H1 (cell line): ENCODE measurements at regions not wholly inside any gene's neighbourhood (a gene's known extent, or its start where the extent isn't known, plus 50 kb on each side); places are given as distances from the start of the nearest gene placed in this dataset.

Source experiments
- CTCF ChIA-PET: fragments of 300-600 bp; sonication (Branson Sonifier 250); formaldehyde crosslinking; loops from one replicate; lab custom pipeline; 2021; ENCODE audit not compliant: partially characterized antibody; lab: Charles Lee
- POLR2A ChIA-PET: fragments of 300-600 bp; sonication (Branson Sonifier 250); formaldehyde crosslinking; loops from one replicate; lab custom pipeline; 2021; ENCODE audit warnings: inconsistent platforms; ENCODE audit not compliant: partially characterized antibody; lab: Charles Lee
- DNase-seq, 2 experiments: peaks; one replicate each; pipeline versions ENCODE4 v3.0.0 to v3.0.0-alpha.2; 2010 to 2022; ENCODE audit warnings: low spot score in 2 of 2, low read depth in 1 of 2, mixed read lengths in 1 of 2
- FAIRE-seq: peaks from 2 replicates; lab custom pipeline; 2011; peaks lifted over from hg19 to GRCh38; lab: Jason Lieb, UNC
- H2AFZ ChIP-seq: 2 replicates; pipeline ENCODE4 v1.8.1; 2012; ENCODE audit warnings: low read length, inconsistent platforms
- H2AK5ac ChIP-seq: 2 replicates; pipeline ENCODE4 v1.6.1; 2013; ENCODE audit warnings: low read depth, low read length
- H2BK120ac ChIP-seq: replicated peaks from 2 replicates; pipeline ENCODE3; 2013; ENCODE audit warnings: low read depth, low read length, inconsistent platforms
- H2BK12ac ChIP-seq: 2 replicates; pipeline ENCODE4 v1.6.1; 2013; ENCODE audit warnings: low read depth, low read length
- H2BK15ac ChIP-seq: 2 replicates; pipeline ENCODE4 v1.6.1; 2013; ENCODE audit warnings: low read length
- H2BK20ac ChIP-seq: 2 replicates; pipeline ENCODE4 v1.6.1; 2013; ENCODE audit warnings: low read length
- H2BK5ac ChIP-seq: 2 replicates; pipeline ENCODE4 v1.6.1; 2013; ENCODE audit warnings: low read depth, low read length
- H3K14ac ChIP-seq: 2 replicates; pipeline ENCODE4 v1.6.1; 2013; ENCODE audit warnings: inconsistent platforms; ENCODE audit not compliant: insufficient read length
- H3K18ac ChIP-seq: 2 replicates; pipeline ENCODE4 v1.6.1; 2013; ENCODE audit warnings: low read length; ENCODE audit errors: extremely low read depth
- H3K23ac ChIP-seq: 2 replicates; pipeline ENCODE4 v1.6.1; 2013; ENCODE audit warnings: inconsistent platforms; ENCODE audit not compliant: insufficient read length
- H3K23me2 ChIP-seq: 2 replicates; pipeline ENCODE4 v1.6.1; 2013; ENCODE audit warnings: low read depth, low read length
- H3K27ac ChIP-seq: 2 replicates; pipeline ENCODE4 v1.6.1; 2011; ENCODE audit warnings: low read depth, low read length, inconsistent platforms
- H3K27me3 ChIP-seq, 4 experiments: replicated peaks in 1 of 4; 1 replicate in 1 of 4; 2 replicates in 3 of 4; pipeline versions ENCODE4 v1.6.1 to v1.8.1; 2011 to 2013; ENCODE audit warnings: low read length in 3 of 4, mild to moderate bottlenecking in 3 of 4, inconsistent platforms in 2 of 4, mixed read lengths in 2 of 4, moderate library complexity in 1 of 4; ENCODE audit not compliant: control insufficient read depth in 3 of 4, insufficient read depth in 3 of 4; ENCODE audit errors: extremely low read depth in 1 of 4
- H3K36me3 ChIP-seq, 4 experiments: 2 replicates each; pipeline versions ENCODE4 v1.6.1 to v1.8.1; 2011 to 2013; ENCODE audit warnings: mild to moderate bottlenecking in 4 of 4, low read length in 3 of 4, moderate library complexity in 2 of 4, control low read depth in 1 of 4, inconsistent platforms in 1 of 4; ENCODE audit not compliant: insufficient read depth in 4 of 4, control insufficient read depth in 2 of 4
- H3K4ac ChIP-seq: replicated peaks from 2 replicates; pipeline ENCODE3; 2013; ENCODE audit warnings: low read length, low read depth, mixed read lengths, inconsistent platforms; ENCODE audit not compliant: insufficient read length
- H3K4me1 ChIP-seq, 4 experiments: replicated peaks in 1 of 4; 1 replicate in 1 of 4; 2 replicates in 3 of 4; pipeline versions ENCODE4 v1.6.1 to v1.8.1; 2011 to 2013; ENCODE audit warnings: low read length in 3 of 4, inconsistent platforms in 2 of 4, mixed read lengths in 1 of 4; ENCODE audit not compliant: insufficient read depth in 4 of 4, control insufficient read depth in 3 of 4
- H3K4me2 ChIP-seq, 2 experiments: 2 replicates each; pipeline versions ENCODE4 v1.6.1 to v1.8.1; 2011 to 2013; ENCODE audit warnings: low read depth in 2 of 2, low read length in 2 of 2, control low read depth in 1 of 2, inconsistent platforms in 1 of 2, mild to moderate bottlenecking in 1 of 2; ENCODE audit not compliant: insufficient read depth in 1 of 2
- H3K4me3 ChIP-seq, 4 experiments: fragments of 200-600, 300-600 bp in 1 of 4; sonication (generic), shearing (Covaris generic), sonication (Bioruptor Twin) in 1 of 4; 2 replicates each; pipeline versions ENCODE4 v1.5.1 to v1.8.1; 2011 to 2016; ENCODE audit warnings: low read length in 4 of 4, low read depth in 3 of 4, control low read depth in 2 of 4, inconsistent platforms in 2 of 4, mild to moderate bottlenecking in 2 of 4, mixed read lengths in 1 of 4, moderate library complexity in 1 of 4; ENCODE audit not compliant: insufficient read depth in 2 of 4; ENCODE audit errors: extremely low read depth in 1 of 4
- H3K56ac ChIP-seq: replicated peaks from 2 replicates; pipeline ENCODE3; 2013; ENCODE audit warnings: low read depth, mild to moderate bottlenecking, mixed read lengths, low read length, inconsistent platforms; ENCODE audit not compliant: insufficient read length
- H3K79me1 ChIP-seq: 2 replicates; pipeline ENCODE4 v1.6.1; 2013; ENCODE audit warnings: low read depth, low read length, control low read depth
- H3K79me2 ChIP-seq, 2 experiments: 2 replicates each; pipeline versions ENCODE4 v1.6.1 to v1.8.1; 2012 to 2013; ENCODE audit warnings: low read length in 2 of 2, mild to moderate bottlenecking in 2 of 2, inconsistent platforms in 1 of 2; ENCODE audit not compliant: insufficient read depth in 2 of 2, control insufficient read depth in 1 of 2
- H3K9ac ChIP-seq, 4 experiments: replicated peaks in 1 of 4; 1 replicate in 1 of 4; 2 replicates in 3 of 4; pipeline versions ENCODE4 v1.6.1 to v1.8.1; 2011 to 2013; ENCODE audit warnings: low read depth in 3 of 4, low read length in 3 of 4, control low read depth in 2 of 4, mild to moderate bottlenecking in 2 of 4, moderate library complexity in 2 of 4, inconsistent platforms in 1 of 4; ENCODE audit errors: extremely low read depth in 1 of 4
- H3K9me3 ChIP-seq, 2 experiments: 2 replicates each; pipeline versions ENCODE4 v1.6.1 to v1.8.1; 2012 to 2013; ENCODE audit warnings: mild to moderate bottlenecking in 2 of 2, moderate library complexity in 2 of 2, control low read depth in 1 of 2, inconsistent platforms in 1 of 2, low read depth in 1 of 2, low read length in 1 of 2, mixed read lengths in 1 of 2; ENCODE audit not compliant: insufficient read depth in 2 of 2
- H4K20me1 ChIP-seq, 2 experiments: replicated peaks in 1 of 2; 2 replicates each; pipeline versions ENCODE3 to v1.8.1; 2011 to 2013; ENCODE audit warnings: inconsistent platforms in 2 of 2, low read length in 2 of 2, mild to moderate bottlenecking in 1 of 2; ENCODE audit not compliant: insufficient read depth in 2 of 2, control insufficient read depth in 1 of 2
- H4K5ac ChIP-seq: 2 replicates; pipeline ENCODE4 v1.6.1; 2013; ENCODE audit warnings: low read length, low read depth, mixed read lengths, inconsistent platforms; ENCODE audit not compliant: insufficient read length
- H4K8ac ChIP-seq: 2 replicates; pipeline ENCODE4 v1.8.0; 2013; ENCODE audit warnings: mild to moderate bottlenecking, moderate library complexity, low read length, inconsistent platforms; ENCODE audit not compliant: insufficient read depth; ENCODE audit errors: extremely low read depth
- H4K91ac ChIP-seq: replicated peaks from 2 replicates; pipeline ENCODE3; 2013; ENCODE audit warnings: low read length, mixed read lengths, inconsistent platforms; ENCODE audit not compliant: insufficient read length
- RBBP5 ChIP-seq: IDR thresholded peaks from 2 replicates; pipeline ENCODE4 v1.7.1; 2012; ENCODE audit warnings: low read depth, mild to moderate bottlenecking, inconsistent platforms, low read length, moderate library complexity, borderline replicate concordance
- WGBS, 2 experiments: shearing (Covaris generic) in 1 of 2; methylation state at CpG; one replicate each; pipeline versions ENCODE4 v1.1.6 to v1.1.7; 2013 to 2015; ENCODE audit warnings: low lambda C conversion rate in 2 of 2, mixed read lengths in 2 of 2, inconsistent platforms in 1 of 2, low coverage in 1 of 2, missing lambda C conversion rate in 1 of 2; ENCODE audit not compliant: insufficient replicate concordance in 2 of 2, insufficient coverage in 1 of 2, insufficient read length in 1 of 2; ENCODE audit errors: extremely low coverage in 1 of 2, missing lambda C conversion rate in 1 of 2; 5-methylcytosine and 5-hydroxymethylcytosine counted together
- TF ChIP-seq, protein P1 (sequence below), 3 experiments: IDR thresholded peaks; 1 replicate in 2 of 3; 2 replicates in 1 of 3; pipeline versions ENCODE4 v1.5.1 to v1.6.1; 2011; ENCODE audit warnings: low read length in 3 of 3, mild to moderate bottlenecking in 3 of 3, inconsistent platforms in 2 of 3, low read depth in 1 of 3, moderate library complexity in 1 of 3; ENCODE audit not compliant: insufficient read depth in 1 of 3; ENCODE audit errors: control extremely low read depth in 1 of 3

- no peak overlapping the region for H3K4me3 ChIP-seq
- no peak overlapping the region for H2BK20ac ChIP-seq
- H3K56ac ChIP-seq, result no peak overlapping the region
- 83% methylated on average over 2 of the region's 2 CpGs; no CpG with 5 or more reads in 1 of the 2 experiments for WGBS, 2 experiments
- H3K9me3 ChIP-seq, result no peaks in the 10 kb centered on the region
- TF ChIP-seq, protein P1, sequence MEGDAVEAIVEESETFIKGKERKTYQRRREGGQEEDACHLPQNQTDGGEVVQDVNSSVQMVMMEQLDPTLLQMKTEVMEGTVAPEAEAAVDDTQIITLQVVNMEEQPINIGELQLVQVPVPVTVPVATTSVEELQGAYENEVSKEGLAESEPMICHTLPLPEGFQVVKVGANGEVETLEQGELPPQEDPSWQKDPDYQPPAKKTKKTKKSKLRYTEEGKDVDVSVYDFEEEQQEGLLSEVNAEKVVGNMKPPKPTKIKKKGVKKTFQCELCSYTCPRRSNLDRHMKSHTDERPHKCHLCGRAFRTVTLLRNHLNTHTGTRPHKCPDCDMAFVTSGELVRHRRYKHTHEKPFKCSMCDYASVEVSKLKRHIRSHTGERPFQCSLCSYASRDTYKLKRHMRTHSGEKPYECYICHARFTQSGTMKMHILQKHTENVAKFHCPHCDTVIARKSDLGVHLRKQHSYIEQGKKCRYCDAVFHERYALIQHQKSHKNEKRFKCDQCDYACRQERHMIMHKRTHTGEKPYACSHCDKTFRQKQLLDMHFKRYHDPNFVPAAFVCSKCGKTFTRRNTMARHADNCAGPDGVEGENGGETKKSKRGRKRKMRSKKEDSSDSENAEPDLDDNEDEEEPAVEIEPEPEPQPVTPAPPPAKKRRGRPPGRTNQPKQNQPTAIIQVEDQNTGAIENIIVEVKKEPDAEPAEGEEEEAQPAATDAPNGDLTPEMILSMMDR (IDR thresholded peaks at IDR 0.05; ENCODE audit: control extremely low read depth in 1 of 3, insufficient read depth in 1 of 3, low read depth in 1 of 3, low read length in 3 of 3), result peak in 1 of 3 experiments; percentile 8; a peak in 1 of 4 replicates
- no peak for TF ChIP-seq RBBP5
- H3K27ac ChIP-seq, result no peak overlapping the region
- H2BK12ac ChIP-seq, result no peak overlapping the region
- no peak overlapping the region for H3K4ac ChIP-seq
- no peak overlapping the region for H2BK5ac ChIP-seq
- no peak overlapping the region for H2BK15ac ChIP-seq
- no peak for FAIRE-seq
- no peaks in the 10 kb centered on the region for H3K23me2 ChIP-seq
- H3K79me2 ChIP-seq, result no peaks in the 10 kb centered on the region
- ChIA-PET POLR2A (interaction anchor here (1.2 kb wide), 1 partner anchor 10 kb away, joined by 3 read pairs; no protein-coding TSS in a partner anchor), CTCF (no interaction called here)
- H3K36me3 ChIP-seq, result no peaks in the 10 kb centered on the region
- no peak overlapping the region for H2BK120ac ChIP-seq
- H4K5ac ChIP-seq, result no peak overlapping the region
- no peak overlapping the region for H3K9ac ChIP-seq
- H3K27me3 ChIP-seq, result no peaks in the 10 kb centered on the region
- H2AFZ ChIP-seq, result no peak overlapping the region
- no peak overlapping the region for H3K14ac ChIP-seq
- no peak overlapping the region for H4K8ac ChIP-seq
- H3K79me1 ChIP-seq, result no peaks in the 10 kb centered on the region
- no peak overlapping the region for H2AK5ac ChIP-seq
- no peaks in the 10 kb centered on the region for H4K20me1 ChIP-seq
- peaks cover 0 to 6% (median 4%) of the 10 kb centered on the region in 4 experiments; a peak in 6 of 7 replicates for H3K4me1 ChIP-seq
- no peak overlapping the region for H3K4me2 ChIP-seq
- DNase-seq, result no peak
- H3K23ac ChIP-seq, result no peak overlapping the region
- H3K18ac ChIP-seq, result no peak overlapping the region
- no peak overlapping the region for H4K91ac ChIP-seq
Measured at GRCh38 chr7:131222171-131222570, 105.5 kb upstream of the MKLN1 start.
